ENCODE measurements at regions not wholly inside any gene's neighbourhood (a gene's known extent, or its start where the extent isn't known, plus 50 kb on each side); places are given as distances from the start of the nearest gene placed in this dataset.

DNA sequence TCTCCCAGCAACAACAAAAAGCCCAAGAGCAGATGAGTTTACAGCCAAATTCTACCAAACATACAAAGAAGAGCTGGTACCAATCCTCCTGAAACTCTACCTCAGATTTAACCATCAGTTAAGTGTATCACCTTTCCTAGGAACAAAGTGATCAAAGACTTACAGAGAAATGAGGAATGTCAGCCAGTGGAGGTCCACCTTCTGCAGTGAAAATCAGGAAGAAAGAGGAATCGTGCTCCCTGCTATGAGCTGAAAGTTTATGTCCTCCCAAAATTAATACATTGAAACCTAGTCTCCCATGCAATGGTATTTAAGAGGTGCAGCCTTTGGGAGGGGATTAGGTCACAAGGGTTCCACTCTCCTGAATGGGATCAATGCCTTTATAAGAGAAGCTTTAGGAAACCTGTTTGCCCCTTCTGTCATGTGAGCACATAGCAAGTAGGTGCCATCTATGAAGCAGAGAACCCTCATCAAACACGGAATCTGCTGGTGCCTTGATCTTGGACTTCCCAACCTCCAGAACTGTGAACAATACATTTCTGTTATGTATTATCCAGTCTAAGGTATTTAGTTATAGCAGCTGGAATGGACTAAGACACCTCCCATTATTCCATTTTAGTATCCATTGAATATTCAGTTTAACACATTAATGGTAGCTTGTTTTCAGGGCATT lies 139.0 kb upstream of the FZD8 start:
- Histone ChIP-seq H3K27ac (ENCODE audit: control insufficient read depth, insufficient read depth) (no peak overlapping the region), H2AFZ (ENCODE audit: control insufficient read depth, low read depth, low read length) (no peak overlapping the region), H3K36me3 (ENCODE audit: control insufficient read depth in 2 of 2, insufficient read depth in 2 of 2, low read length in 1 of 2) (no peaks in the 10 kb centered on the region), H3K4me1 (ENCODE audit: control insufficient read depth, insufficient read depth, low read length) (no peaks in the 10 kb centered on the region), H4K20me1 (ENCODE audit: control insufficient read depth, insufficient read depth) (no peaks in the 10 kb centered on the region), H3K79me2 (ENCODE audit: control insufficient read depth, insufficient read depth, low read length) (no peaks in the 10 kb centered on the region), H3K9me3 (replicated peaks; ENCODE audit: control insufficient read depth, insufficient read depth, low read length) (no peaks in the 10 kb centered on the region), H3K27me3 (replicated peaks in 1 of 2; ENCODE audit: control insufficient read depth in 2 of 2, insufficient read depth in 2 of 2, low read length in 1 of 2) (no peaks in the 10 kb centered on the region), H3K9ac (ENCODE audit: control insufficient read depth, insufficient read depth, low read length) (no peak overlapping the region), H3K4me3 (no peak overlapping the region), H3K4me2 (ENCODE audit: control insufficient read depth, insufficient read depth) (no peak overlapping the region)
- no TSS peak for BruUV-seq (replicated peaks)
- in situ Hi-C loops (cut with MboI), result loop anchor here (25.0 kb wide), 1 partner anchor 669 kb away; no protein-coding TSS in a partner anchor
- intact Hi-C loops (cut with micrococcal nuclease; ENCODE audit: unreplicated experiment), result no loop called here
- ATAC-seq (no peak), FAIRE-seq (no peak), DNase-seq (ENCODE audit: low read depth, low spot score) (no peak)
- ChIA-PET CTCF (interaction anchor here (0.7 to 1.8 kb wide), 9 partner anchors 10 to 166 kb away, joined by 3 to 6 read pairs (median 4); no protein-coding TSS in a partner anchor), RAD21 (ENCODE audit: unreplicated experiment) (interaction anchor here (1.1 to 1.2 kb wide), 2 partner anchors 10 to 46 kb away, joined by 3 to 4 read pairs; no protein-coding TSS in a partner anchor), SMC1A (ENCODE audit: uncharacterized antibody, unreplicated experiment) (interaction anchor here (0.7 to 4.6 kb wide), 7 partner anchors 12 to 145 kb away, joined by 3 to 20 read pairs (median 3); no protein-coding TSS in a partner anchor), POLR2A (no interaction called here)
- 27% methylated on average over 2 of the region's 2 CpGs for WGBS (ENCODE audit: insufficient coverage, insufficient replicate concordance, low lambda C conversion rate, missing lambda C conversion rate)
- TF ChIP-seq MXI1 (IDR thresholded peaks at IDR 0.05; ENCODE audit: low read depth, low read length) (no peak), CBFB (IDR thresholded peaks at IDR 0.05; ENCODE audit: low read depth) (no peak), STAT1 (conservative IDR thresholded peaks at IDR 0.05) (no peak), ZNF24 (IDR thresholded peaks at IDR 0.05) (no peak), SMARCA5 (IDR thresholded peaks at IDR 0.05) (no peak), ASH2L (IDR thresholded peaks at IDR 0.05; ENCODE audit: borderline replicate concordance, low read depth) (no peak), NFYA (IDR thresholded peaks at IDR 0.05; ENCODE audit: borderline replicate concordance, low read depth, low read length) (no peak), SPI1 (IDR thresholded peaks at IDR 0.05; ENCODE audit: borderline replicate concordance, insufficient read depth, low read depth, low read length) (no peak), IKZF1 (conservative IDR thresholded peaks at IDR 0.05) (no peak)
- TF ChIP-seq, protein P1, sequence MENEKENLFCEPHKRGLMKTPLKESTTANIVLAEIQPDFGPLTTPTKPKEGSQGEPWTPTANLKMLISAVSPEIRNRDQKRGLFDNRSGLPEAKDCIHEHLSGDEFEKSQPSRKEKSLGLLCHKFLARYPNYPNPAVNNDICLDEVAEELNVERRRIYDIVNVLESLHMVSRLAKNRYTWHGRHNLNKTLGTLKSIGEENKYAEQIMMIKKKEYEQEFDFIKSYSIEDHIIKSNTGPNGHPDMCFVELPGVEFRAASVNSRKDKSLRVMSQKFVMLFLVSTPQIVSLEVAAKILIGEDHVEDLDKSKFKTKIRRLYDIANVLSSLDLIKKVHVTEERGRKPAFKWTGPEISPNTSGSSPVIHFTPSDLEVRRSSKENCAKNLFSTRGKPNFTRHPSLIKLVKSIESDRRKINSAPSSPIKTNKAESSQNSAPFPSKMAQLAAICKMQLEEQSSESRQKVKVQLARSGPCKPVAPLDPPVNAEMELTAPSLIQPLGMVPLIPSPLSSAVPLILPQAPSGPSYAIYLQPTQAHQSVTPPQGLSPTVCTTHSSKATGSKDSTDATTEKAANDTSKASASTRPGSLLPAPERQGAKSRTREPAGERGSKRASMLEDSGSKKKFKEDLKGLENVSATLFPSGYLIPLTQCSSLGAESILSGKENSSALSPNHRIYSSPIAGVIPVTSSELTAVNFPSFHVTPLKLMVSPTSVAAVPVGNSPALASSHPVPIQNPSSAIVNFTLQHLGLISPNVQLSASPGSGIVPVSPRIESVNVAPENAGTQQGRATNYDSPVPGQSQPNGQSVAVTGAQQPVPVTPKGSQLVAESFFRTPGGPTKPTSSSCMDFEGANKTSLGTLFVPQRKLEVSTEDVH (IDR thresholded peaks at IDR 0.05; ENCODE audit: low read depth, partially characterized antibody), result no peak
- TF ChIP-seq, protein P2, sequence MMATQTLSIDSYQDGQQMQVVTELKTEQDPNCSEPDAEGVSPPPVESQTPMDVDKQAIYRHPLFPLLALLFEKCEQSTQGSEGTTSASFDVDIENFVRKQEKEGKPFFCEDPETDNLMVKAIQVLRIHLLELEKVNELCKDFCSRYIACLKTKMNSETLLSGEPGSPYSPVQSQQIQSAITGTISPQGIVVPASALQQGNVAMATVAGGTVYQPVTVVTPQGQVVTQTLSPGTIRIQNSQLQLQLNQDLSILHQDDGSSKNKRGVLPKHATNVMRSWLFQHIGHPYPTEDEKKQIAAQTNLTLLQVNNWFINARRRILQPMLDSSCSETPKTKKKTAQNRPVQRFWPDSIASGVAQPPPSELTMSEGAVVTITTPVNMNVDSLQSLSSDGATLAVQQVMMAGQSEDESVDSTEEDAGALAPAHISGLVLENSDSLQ (IDR thresholded peaks at IDR 0.05), result no peak
- TF ChIP-seq, protein P3, sequence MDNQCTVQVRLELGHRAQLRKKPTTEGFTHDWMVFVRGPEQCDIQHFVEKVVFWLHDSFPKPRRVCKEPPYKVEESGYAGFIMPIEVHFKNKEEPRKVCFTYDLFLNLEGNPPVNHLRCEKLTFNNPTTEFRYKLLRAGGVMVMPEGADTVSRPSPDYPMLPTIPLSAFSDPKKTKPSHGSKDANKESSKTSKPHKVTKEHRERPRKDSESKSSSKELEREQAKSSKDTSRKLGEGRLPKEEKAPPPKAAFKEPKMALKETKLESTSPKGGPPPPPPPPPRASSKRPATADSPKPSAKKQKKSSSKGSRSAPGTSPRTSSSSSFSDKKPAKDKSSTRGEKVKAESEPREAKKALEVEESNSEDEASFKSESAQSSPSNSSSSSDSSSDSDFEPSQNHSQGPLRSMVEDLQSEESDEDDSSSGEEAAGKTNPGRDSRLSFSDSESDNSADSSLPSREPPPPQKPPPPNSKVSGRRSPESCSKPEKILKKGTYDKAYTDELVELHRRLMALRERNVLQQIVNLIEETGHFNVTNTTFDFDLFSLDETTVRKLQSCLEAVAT (IDR thresholded peaks at IDR 0.05), result no peak
- TF ChIP-seq, protein P4, sequence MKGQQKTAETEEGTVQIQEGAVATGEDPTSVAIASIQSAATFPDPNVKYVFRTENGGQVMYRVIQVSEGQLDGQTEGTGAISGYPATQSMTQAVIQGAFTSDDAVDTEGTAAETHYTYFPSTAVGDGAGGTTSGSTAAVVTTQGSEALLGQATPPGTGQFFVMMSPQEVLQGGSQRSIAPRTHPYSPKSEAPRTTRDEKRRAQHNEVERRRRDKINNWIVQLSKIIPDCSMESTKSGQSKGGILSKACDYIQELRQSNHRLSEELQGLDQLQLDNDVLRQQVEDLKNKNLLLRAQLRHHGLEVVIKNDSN (IDR thresholded peaks at IDR 0.05; ENCODE audit: borderline replicate concordance, extremely low read length, insufficient read depth, low read depth, low read length), result no peak
